ENCODE measurements at regions not wholly inside any gene's neighbourhood (a gene's known extent, or its start where the extent isn't known, plus 50 kb on each side); places are given as distances from the start of the nearest gene placed in this dataset.

DNA sequence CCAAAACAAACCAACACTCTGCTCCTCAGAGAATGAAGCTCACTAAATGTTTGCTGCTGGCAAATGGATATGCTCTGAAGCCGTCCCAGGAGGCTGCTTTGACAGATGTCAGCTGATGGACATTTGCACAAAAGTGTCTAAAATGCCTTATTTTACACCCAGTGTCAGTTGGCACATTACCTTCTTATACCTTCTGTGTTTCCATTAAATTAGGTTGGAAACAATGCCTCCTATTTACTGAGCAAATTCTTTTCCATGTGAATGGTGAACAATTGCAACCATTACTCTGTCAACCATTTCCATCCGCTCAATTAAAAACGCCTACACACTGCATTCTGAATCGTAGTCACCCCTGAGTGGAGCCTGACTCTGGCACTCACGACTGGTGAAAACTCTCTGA, 1679.9 kb upstream of the FLRT2 start:
- H3K4me3 ChIP-seq (ENCODE audit: low read depth, low read length): no peak overlapping the region
- DNase-seq (ENCODE audit: low read depth): no peak
- TF ChIP-seq, protein P1, sequence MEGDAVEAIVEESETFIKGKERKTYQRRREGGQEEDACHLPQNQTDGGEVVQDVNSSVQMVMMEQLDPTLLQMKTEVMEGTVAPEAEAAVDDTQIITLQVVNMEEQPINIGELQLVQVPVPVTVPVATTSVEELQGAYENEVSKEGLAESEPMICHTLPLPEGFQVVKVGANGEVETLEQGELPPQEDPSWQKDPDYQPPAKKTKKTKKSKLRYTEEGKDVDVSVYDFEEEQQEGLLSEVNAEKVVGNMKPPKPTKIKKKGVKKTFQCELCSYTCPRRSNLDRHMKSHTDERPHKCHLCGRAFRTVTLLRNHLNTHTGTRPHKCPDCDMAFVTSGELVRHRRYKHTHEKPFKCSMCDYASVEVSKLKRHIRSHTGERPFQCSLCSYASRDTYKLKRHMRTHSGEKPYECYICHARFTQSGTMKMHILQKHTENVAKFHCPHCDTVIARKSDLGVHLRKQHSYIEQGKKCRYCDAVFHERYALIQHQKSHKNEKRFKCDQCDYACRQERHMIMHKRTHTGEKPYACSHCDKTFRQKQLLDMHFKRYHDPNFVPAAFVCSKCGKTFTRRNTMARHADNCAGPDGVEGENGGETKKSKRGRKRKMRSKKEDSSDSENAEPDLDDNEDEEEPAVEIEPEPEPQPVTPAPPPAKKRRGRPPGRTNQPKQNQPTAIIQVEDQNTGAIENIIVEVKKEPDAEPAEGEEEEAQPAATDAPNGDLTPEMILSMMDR (IDR thresholded peaks at IDR 0.05; ENCODE audit: insufficient read depth, low read depth, low read length, missing control alignments): no peak

DNA sequence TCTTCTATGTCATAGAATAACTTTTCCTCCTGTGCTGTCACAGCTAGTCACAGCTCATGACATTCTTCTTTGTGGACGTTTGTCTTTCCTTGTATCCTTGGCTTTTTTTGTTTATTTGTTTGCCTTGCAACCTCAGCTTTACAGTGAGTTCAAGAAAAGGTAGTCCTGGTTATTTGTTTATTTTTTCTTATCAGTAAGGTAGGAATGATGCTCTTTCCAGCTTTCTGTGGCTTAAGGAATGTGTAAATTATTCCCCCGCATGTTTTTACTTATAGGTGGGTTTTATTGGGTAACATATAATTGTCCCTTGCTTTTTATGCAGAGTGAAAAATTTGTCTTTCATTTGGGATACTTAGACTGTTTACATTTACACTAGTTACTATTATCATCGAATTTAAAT, 1673.6 kb upstream of the FLRT2 start:
- DNase-seq (ENCODE audit: low read depth): no peak
- TF ChIP-seq, protein P1 (IDR thresholded peaks at IDR 0.05; ENCODE audit: insufficient read depth, low read depth, low read length, missing control alignments): no peak
- H3K4me3 ChIP-seq (ENCODE audit: low read depth, low read length): no peak overlapping the region

DNA sequence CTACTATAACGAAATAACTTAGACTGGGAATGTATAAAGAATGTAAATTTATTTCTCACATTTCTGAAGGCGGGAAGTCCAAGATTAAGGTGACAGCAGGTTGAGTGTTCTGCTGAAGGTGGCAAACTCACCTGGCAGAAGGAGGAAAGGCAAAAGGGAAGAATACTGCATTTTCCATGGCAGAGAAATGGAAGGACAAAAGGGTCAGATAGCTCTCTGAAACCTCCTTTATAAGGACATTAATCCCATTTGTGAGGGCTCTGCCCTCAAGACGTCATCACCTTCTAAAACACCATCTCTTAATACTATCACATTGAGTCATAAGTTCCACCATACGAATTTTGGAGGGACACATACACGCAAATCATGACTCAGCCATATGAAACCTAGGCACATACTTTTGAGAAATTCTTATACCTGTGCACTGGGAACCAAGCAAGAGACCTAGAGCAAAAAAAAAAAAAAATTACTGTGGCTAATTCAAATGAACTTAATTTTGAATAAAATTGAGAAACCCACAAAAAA, 1669.3 kb upstream of the FLRT2 start:
- no peak overlapping the region for H3K4me3 ChIP-seq (ENCODE audit: low read depth, low read length)
- TF ChIP-seq, protein P1 (IDR thresholded peaks at IDR 0.05; ENCODE audit: insufficient read depth, low read depth, low read length, missing control alignments): no peak
- no peak for DNase-seq (ENCODE audit: low read depth)

DNA sequence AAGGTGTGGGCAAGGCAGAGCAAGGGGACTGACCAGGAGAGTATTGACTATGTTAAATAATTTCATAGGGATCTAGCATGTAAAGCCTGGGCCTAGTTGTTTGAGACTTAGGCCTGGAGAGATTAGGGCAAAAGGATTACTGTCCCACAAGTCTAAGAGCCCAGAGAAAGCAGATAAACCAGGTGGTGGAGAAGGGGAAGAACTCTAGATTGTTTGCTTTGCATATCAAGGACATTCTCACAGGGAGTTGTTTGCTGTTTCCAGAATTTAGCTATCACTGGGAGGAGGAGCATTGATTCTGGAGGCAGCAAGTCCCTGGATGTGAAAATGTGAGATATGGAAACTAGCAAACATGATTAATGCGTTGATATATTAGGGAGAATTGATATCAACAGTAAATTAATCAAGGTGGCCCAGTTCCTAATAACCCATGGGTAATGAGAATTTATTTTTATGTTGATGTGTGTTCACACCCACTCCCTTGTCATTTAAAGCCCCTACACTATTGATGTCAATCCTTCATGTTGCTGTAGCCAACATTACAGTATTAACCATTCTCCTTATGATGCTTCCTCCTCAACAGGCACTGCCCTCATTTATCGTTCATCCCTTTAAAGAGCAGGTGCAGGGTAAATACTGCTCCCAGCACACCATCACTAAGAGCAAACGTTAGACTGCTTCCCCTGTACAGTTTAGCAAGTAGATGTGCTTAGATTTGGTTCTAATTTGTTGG, 1666.7 kb upstream of the FLRT2 start:
- TF ChIP-seq, protein P1 (IDR thresholded peaks at IDR 0.05; ENCODE audit: insufficient read depth, low read depth, low read length, missing control alignments): no peak
- no peak for DNase-seq (ENCODE audit: low read depth)
- H3K4me3 ChIP-seq (ENCODE audit: low read depth, low read length): no peak overlapping the region

DNA sequence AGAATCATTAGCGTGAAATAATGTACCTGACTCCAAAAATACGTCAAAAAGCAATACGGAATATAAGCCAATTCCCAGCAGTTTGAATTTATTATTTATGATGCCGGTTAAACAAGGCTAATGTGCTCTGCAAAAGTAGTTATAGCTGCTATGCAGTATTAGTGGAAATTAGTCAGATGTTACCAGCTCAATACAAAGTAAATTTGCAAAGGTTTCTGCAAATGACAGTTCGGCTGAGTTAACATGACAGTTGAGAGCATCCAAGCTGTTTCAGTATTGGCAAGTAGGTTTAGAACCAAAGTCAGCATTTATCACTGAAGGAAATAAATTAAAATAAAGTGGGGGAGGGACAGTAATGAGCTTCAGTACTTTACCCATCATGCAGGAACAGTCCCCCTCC, 1665.8 kb upstream of the FLRT2 start:
- TF ChIP-seq, protein P1 (IDR thresholded peaks at IDR 0.05; ENCODE audit: insufficient read depth, low read depth, low read length, missing control alignments): no peak
- no peak overlapping the region for H3K4me3 ChIP-seq (ENCODE audit: low read depth, low read length)
- DNase-seq (ENCODE audit: low read depth): no peak

DNA sequence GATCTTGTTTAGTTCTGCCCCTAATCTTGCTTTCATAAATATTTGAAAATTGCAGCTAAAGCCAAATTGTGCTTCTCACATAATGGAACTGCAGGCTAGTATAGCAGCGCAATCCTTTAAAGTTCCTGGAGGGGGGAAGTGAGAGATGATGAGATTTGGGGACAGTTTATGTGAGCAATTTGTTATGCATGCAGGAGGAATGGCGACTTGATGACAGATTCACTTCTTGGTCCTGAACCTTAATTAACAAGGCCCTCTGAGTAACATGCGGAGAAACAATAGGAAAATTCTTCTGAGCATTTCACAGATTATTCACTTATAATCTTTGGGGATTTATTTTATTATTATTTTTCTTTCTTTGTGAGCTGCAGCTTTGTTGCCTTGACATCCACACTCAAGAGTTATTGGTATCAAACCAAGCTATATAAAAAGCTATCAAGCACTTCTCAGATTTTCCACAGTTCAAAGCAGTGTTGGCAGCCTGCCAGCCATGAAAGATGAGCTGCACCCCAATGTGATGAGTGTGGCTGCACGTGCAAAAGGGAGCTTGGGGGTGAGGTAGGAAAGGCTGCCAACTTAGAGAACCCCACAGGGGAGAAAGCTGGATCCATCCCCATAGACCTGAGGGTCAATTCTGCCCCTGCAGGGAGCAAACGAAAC, 1662.2 kb upstream of the FLRT2 start:
- no peak overlapping the region for H3K4me3 ChIP-seq (ENCODE audit: low read depth, low read length)
- TF ChIP-seq, protein P1 (IDR thresholded peaks at IDR 0.05; ENCODE audit: insufficient read depth, low read depth, low read length, missing control alignments): no peak
- DNase-seq (ENCODE audit: low read depth): no peak

Data from GM12865 (cell line).